GM23338 (cell line): ENCODE measurements at regions not wholly inside any gene's neighbourhood (a gene's known extent, or its start where the extent isn't known, plus 50 kb on each side); places are given as distances from the start of the nearest gene placed in this dataset.

Experiments used
- ATAC-seq: fragments of 200-7000 bp; cut with Tn5 transposase; 3 replicates; pipeline ENCODE4 v1.9.1; 2020
- DNase-seq: peaks from one replicate; pipeline ENCODE4 v3.0.0-alpha.2; 2015; ENCODE audit warnings: low spot score
- H2AFZ ChIP-seq: fragments of 200-600 bp; sonication (generic); 2 replicates; pipeline ENCODE4 v1.8.0; 2016; ENCODE audit warnings: antibody characterized with exemption, mild to moderate bottlenecking, moderate library complexity
- H3F3A ChIP-seq: fragments of 200-600 bp; sonication (generic); replicated peaks from 2 replicates; pipeline ENCODE4 v1.8.0; 2017; ENCODE audit warnings: antibody characterized with exemption, mixed run types, low read depth
- H3K27ac ChIP-seq: fragments of 200-600 bp; sonication (generic); 2 replicates; pipeline ENCODE4 v1.6.1; 2016; ENCODE audit warnings: low read depth
- H3K27me3 ChIP-seq: fragments of 200-600 bp; sonication (generic); 2 replicates; pipeline ENCODE4 v1.8.0; 2016; ENCODE audit warnings: mild to moderate bottlenecking, mixed run types, moderate library complexity; ENCODE audit not compliant: insufficient read depth
- H3K36me3 ChIP-seq: fragments of 200-600 bp; sonication (generic); 2 replicates; pipeline ENCODE4 v1.8.0; 2016; ENCODE audit warnings: mild to moderate bottlenecking; ENCODE audit not compliant: insufficient read depth
- H3K4me1 ChIP-seq: fragments of 200-600 bp; sonication (generic); 2 replicates; pipeline ENCODE4 v1.8.0; 2016; ENCODE audit warnings: mild to moderate bottlenecking, moderate library complexity; ENCODE audit not compliant: insufficient read depth
- H3K4me2 ChIP-seq: fragments of 200-600 bp; sonication (generic); 2 replicates; pipeline ENCODE4 v1.7.1; 2017; ENCODE audit warnings: mixed run types
- H3K4me3 ChIP-seq: fragments of 200-600 bp; sonication (generic); 2 replicates; pipeline ENCODE4 v1.6.1; 2016; ENCODE audit warnings: mixed run types
- H3K79me2 ChIP-seq: fragments of 200-600 bp; sonication (generic); replicated peaks from 2 replicates; pipeline ENCODE4 v1.8.0; 2017; ENCODE audit warnings: mild to moderate bottlenecking; ENCODE audit not compliant: insufficient read depth
- H3K9me2 ChIP-seq: fragments of 200-600 bp; sonication (generic); 2 replicates; pipeline ENCODE4 v1.8.0; 2017; ENCODE audit not compliant: insufficient read depth
- H4K20me1 ChIP-seq: fragments of 200-600 bp; sonication (generic); replicated peaks from 2 replicates; pipeline ENCODE4 v1.8.0; 2017; ENCODE audit warnings: mild to moderate bottlenecking; ENCODE audit not compliant: insufficient read depth
- H3K27ac Mint-ChIP-seq: 2 replicates; pipeline ENCODE4 v1.8.0; 2020; ENCODE audit warnings: inconsistent platforms, mild to moderate bottlenecking, moderate library complexity, mixed read lengths
- H3K27me3 Mint-ChIP-seq: 3 replicates; pipeline ENCODE4 v1.8.0; 2022; ENCODE audit warnings: low read depth, mild to moderate bottlenecking, moderate library complexity, mixed read lengths, inconsistent platforms; ENCODE audit not compliant: insufficient read depth, poor library complexity
- H3K36me3 Mint-ChIP-seq: 3 replicates; pipeline ENCODE4 v1.8.0; 2021; ENCODE audit warnings: low read depth, mild to moderate bottlenecking, inconsistent platforms, moderate library complexity, mixed read lengths
- H3K4me1 Mint-ChIP-seq: 3 replicates; pipeline ENCODE4 v1.8.0; 2020; ENCODE audit warnings: mild to moderate bottlenecking, inconsistent platforms, mixed read lengths
- H3K4me3 Mint-ChIP-seq: 3 replicates; pipeline ENCODE4 v1.8.0; 2021; ENCODE audit warnings: moderate library complexity, mild to moderate bottlenecking, inconsistent platforms, mixed read lengths
- H3K9me3 Mint-ChIP-seq: 3 replicates; pipeline ENCODE4 v1.8.0; 2020; ENCODE audit warnings: moderate library complexity, mild to moderate bottlenecking, inconsistent platforms, mixed read lengths
- CREB1 ChIP-seq: fragments of 250-450 bp; sonication (Bioruptor Pico); IDR thresholded peaks from 2 replicates; pipeline ENCODE4 v1.5.0; 2020; ENCODE audit warnings: low read depth, mild to moderate bottlenecking, moderate library complexity
- EZH2 ChIP-seq: fragments of 200-600 bp; sonication (generic); IDR thresholded peaks from one replicate; pipeline ENCODE4 v1.8.0; 2017; ENCODE audit warnings: antibody characterized with exemption, mild to moderate bottlenecking, low read depth; ENCODE audit not compliant: unreplicated experiment
- EZH2phosphoT487 ChIP-seq: fragments of 200-600 bp; sonication (generic); IDR thresholded peaks from one replicate; pipeline ENCODE4 v1.8.1; 2018; ENCODE audit warnings: antibody characterized with exemption; ENCODE audit not compliant: unreplicated experiment
- JUNB ChIP-seq: IDR thresholded peaks from one replicate; pipeline ENCODE4 v1.6.1; 2016; ENCODE audit warnings: antibody characterized with exemption; ENCODE audit not compliant: unreplicated experiment
- NANOG ChIP-seq: IDR thresholded peaks from 2 replicates; pipeline ENCODE4 v1.6.1; 2016; ENCODE audit warnings: antibody characterized with exemption, borderline replicate concordance
- POLR2AphosphoS5 ChIP-seq: IDR thresholded peaks from 2 replicates; pipeline ENCODE4 v1.6.1; 2016; ENCODE audit warnings: antibody characterized with exemption, low read depth
- REST ChIP-seq: IDR thresholded peaks from one replicate; pipeline ENCODE4 v1.6.1; 2018; ENCODE audit warnings: antibody characterized with exemption; ENCODE audit not compliant: unreplicated experiment
- STAT1 ChIP-seq: IDR thresholded peaks from one replicate; pipeline ENCODE4 v1.6.1; 2016; ENCODE audit warnings: antibody characterized with exemption; ENCODE audit not compliant: unreplicated experiment
- ZNF114 ChIP-seq: fragments of 250-450 bp; sonication (Bioruptor Pico); IDR thresholded peaks from 2 replicates; pipeline ENCODE4 v1.5.0; 2020; ENCODE audit warnings: mild to moderate bottlenecking, moderate library complexity
- ZNF331 ChIP-seq: fragments of 250-450 bp; sonication (Bioruptor Pico); IDR thresholded peaks from 2 replicates; pipeline ENCODE4 v1.5.0; 2020; ENCODE audit warnings: low read depth, mild to moderate bottlenecking, moderate library complexity
- TF ChIP-seq, protein P1 (sequence below), 2 experiments: fragments of 200-600 bp in 1 of 2; sonication (generic) in 1 of 2; conservative IDR thresholded peaks; 2 replicates each; pipeline versions ENCODE4 v1.5.1 to v1.6.1; 2016 to 2017; ENCODE audit warnings: antibody characterized with exemption in 2 of 2, low read depth in 2 of 2, mild to moderate bottlenecking in 2 of 2, moderate library complexity in 1 of 2
- TF ChIP-seq, protein P2 (sequence below): IDR thresholded peaks from 2 replicates; pipeline ENCODE4 v1.6.1; 2016; ENCODE audit warnings: antibody characterized with exemption
- TF ChIP-seq, protein P3 (sequence below): fragments of 250-450 bp; sonication (Bioruptor Pico); IDR thresholded peaks from 2 replicates; pipeline ENCODE4 v1.5.0; 2020; ENCODE audit warnings: mild to moderate bottlenecking, moderate library complexity

- H4K20me1 ChIP-seq: no peaks in the 10 kb centered on the region
- H3K36me3 ChIP-seq: no peaks in the 10 kb centered on the region
- Mint-ChIP-seq H3K9me3 (peaks cover 10% of the 10 kb centered on the region; the same call in 2 of the 3 replicates), H3K4me3 (no peak overlapping the region), H3K4me1 (peaks cover 5% of the 10 kb centered on the region; the same call in 1 of the 3 replicates), H3K27ac (no peak overlapping the region), H3K36me3 (peaks cover 5% of the 10 kb centered on the region; the same call in 2 of the 3 replicates), H3K27me3 (no peaks in the 10 kb centered on the region)
- DNase-seq: no peak
- H2AFZ ChIP-seq: no peak overlapping the region
- H3K9me2 ChIP-seq: no peaks in the 10 kb centered on the region; the same call in 1 of the 2 replicates
- no peaks in the 10 kb centered on the region for H3K79me2 ChIP-seq
- H3K4me1 ChIP-seq: 0 out of 2 replicates have a peak, but pooled peaks cover 3% of the 10 kb centered on the region
- H3K4me2 ChIP-seq: no peak overlapping the region
- ATAC-seq: no peak
- no peaks in the 10 kb centered on the region for H3K27me3 ChIP-seq
- TF ChIP-seq EZH2 (no peak), EZH2phosphoT487 (no peak), ZNF114 (CRISPR knock-in tag) (no peak), JUNB (no peak), ZNF331 (CRISPR knock-in tag) (no peak), STAT1 (no peak), CREB1 (CRISPR knock-in tag) (no peak), NANOG (no peak), REST (no peak), POLR2AphosphoS5 (no peak)
- TF ChIP-seq, protein P1, sequence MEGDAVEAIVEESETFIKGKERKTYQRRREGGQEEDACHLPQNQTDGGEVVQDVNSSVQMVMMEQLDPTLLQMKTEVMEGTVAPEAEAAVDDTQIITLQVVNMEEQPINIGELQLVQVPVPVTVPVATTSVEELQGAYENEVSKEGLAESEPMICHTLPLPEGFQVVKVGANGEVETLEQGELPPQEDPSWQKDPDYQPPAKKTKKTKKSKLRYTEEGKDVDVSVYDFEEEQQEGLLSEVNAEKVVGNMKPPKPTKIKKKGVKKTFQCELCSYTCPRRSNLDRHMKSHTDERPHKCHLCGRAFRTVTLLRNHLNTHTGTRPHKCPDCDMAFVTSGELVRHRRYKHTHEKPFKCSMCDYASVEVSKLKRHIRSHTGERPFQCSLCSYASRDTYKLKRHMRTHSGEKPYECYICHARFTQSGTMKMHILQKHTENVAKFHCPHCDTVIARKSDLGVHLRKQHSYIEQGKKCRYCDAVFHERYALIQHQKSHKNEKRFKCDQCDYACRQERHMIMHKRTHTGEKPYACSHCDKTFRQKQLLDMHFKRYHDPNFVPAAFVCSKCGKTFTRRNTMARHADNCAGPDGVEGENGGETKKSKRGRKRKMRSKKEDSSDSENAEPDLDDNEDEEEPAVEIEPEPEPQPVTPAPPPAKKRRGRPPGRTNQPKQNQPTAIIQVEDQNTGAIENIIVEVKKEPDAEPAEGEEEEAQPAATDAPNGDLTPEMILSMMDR (conservative IDR thresholded peaks at IDR 0.05; ENCODE audit: low read depth in 2 of 2): no peak
- TF ChIP-seq, protein P2, sequence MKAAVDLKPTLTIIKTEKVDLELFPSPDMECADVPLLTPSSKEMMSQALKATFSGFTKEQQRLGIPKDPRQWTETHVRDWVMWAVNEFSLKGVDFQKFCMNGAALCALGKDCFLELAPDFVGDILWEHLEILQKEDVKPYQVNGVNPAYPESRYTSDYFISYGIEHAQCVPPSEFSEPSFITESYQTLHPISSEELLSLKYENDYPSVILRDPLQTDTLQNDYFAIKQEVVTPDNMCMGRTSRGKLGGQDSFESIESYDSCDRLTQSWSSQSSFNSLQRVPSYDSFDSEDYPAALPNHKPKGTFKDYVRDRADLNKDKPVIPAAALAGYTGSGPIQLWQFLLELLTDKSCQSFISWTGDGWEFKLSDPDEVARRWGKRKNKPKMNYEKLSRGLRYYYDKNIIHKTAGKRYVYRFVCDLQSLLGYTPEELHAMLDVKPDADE: no peak
- TF ChIP-seq, protein P3, sequence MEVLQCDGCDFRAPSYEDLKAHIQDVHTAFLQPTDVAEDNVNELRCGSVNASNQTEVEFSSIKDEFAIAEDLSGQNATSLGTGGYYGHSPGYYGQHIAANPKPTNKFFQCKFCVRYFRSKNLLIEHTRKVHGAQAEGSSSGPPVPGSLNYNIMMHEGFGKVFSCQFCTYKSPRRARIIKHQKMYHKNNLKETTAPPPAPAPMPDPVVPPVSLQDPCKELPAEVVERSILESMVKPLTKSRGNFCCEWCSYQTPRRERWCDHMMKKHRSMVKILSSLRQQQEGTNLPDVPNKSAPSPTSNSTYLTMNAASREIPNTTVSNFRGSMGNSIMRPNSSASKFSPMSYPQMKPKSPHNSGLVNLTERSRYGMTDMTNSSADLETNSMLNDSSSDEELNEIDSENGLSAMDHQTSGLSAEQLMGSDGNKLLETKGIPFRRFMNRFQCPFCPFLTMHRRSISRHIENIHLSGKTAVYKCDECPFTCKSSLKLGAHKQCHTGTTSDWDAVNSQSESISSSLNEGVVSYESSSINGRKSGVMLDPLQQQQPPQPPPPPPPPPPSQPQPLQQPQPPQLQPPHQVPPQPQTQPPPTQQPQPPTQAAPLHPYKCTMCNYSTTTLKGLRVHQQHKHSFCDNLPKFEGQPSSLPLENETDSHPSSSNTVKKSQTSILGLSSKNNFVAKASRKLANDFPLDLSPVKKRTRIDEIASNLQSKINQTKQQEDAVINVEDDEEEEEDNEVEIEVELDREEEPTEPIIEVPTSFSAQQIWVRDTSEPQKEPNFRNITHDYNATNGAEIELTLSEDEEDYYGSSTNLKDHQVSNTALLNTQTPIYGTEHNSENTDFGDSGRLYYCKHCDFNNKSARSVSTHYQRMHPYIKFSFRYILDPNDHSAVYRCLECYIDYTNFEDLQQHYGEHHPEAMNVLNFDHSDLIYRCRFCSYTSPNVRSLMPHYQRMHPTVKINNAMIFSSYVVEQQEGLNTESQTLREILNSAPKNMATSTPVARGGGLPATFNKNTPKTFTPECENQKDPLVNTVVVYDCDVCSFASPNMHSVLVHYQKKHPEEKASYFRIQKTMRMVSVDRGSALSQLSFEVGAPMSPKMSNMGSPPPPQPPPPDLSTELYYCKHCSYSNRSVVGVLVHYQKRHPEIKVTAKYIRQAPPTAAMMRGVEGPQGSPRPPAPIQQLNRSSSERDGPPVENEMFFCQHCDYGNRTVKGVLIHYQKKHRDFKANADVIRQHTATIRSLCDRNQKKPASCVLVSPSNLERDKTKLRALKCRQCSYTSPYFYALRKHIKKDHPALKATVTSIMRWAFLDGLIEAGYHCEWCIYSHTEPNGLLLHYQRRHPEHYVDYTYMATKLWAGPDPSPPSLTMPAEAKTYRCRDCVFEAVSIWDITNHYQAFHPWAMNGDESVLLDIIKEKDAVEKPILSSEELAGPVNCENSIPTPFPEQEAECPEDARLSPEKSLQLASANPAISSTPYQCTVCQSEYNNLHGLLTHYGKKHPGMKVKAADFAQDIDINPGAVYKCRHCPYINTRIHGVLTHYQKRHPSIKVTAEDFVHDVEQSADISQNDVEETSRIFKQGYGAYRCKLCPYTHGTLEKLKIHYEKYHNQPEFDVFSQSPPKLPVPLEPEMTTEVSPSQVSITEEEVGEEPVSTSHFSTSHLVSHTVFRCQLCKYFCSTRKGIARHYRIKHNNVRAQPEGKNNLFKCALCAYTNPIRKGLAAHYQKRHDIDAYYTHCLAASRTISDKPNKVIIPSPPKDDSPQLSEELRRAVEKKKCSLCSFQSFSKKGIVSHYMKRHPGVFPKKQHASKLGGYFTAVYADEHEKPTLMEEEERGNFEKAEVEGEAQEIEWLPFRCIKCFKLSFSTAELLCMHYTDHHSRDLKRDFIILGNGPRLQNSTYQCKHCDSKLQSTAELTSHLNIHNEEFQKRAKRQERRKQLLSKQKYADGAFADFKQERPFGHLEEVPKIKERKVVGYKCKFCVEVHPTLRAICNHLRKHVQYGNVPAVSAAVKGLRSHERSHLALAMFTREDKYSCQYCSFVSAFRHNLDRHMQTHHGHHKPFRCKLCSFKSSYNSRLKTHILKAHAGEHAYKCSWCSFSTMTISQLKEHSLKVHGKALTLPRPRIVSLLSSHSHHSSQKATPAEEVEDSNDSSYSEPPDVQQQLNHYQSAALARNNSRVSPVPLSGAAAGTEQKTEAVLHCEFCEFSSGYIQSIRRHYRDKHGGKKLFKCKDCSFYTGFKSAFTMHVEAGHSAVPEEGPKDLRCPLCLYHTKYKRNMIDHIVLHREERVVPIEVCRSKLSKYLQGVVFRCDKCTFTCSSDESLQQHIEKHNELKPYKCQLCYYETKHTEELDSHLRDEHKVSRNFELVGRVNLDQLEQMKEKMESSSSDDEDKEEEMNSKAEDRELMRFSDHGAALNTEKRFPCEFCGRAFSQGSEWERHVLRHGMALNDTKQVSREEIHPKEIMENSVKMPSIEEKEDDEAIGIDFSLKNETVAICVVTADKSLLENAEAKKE (CRISPR knock-in tag): no peak
- no peaks in the 10 kb centered on the region for H3F3A ChIP-seq
- H3K27ac ChIP-seq: no peak overlapping the region
- H3K4me3 ChIP-seq: no peak overlapping the region
These were observed 616.5 kb upstream of the RGS18 start for GRCh38 chr1:191541758-191542157.
